ENCODE measurements at regions not wholly inside any gene's neighbourhood (a gene's known extent, or its start where the extent isn't known, plus 50 kb on each side); places are given as distances from the start of the nearest gene placed in this dataset.

- TF ChIP-seq CTCF (conservative IDR thresholded peaks at IDR 0.05) (no peak), EZH2 (IDR thresholded peaks at IDR 0.05; ENCODE audit: low read depth) (no peak)
These were observed 401.3 kb upstream of the CFAP20DC start for GRCh38 chr3:59450946-59451763.

Measured in PC-9 (cell line).